IMR-90 (cell line): ENCODE measurements at regions not wholly inside any gene's neighbourhood (a gene's known extent, or its start where the extent isn't known, plus 50 kb on each side); places are given as distances from the start of the nearest gene placed in this dataset.

Experiments used
- BHLHE40 ChIP-seq: fragments of 150-350 bp; IDR thresholded peaks from 2 replicates; pipeline ENCODE4 v1.6.1; 2016; ENCODE audit warnings: mild to moderate bottlenecking, low read depth, low read length
- CTCF ChIP-seq: conservative IDR thresholded peaks from 2 replicates; pipeline ENCODE4 v1.5.1; 2012; ENCODE audit warnings: mild to moderate bottlenecking, low read depth, low read length, improper control_type of control experiment
- FOS ChIP-seq: fragments of 150-350 bp; IDR thresholded peaks from 2 replicates; pipeline ENCODE4 v1.6.1; 2016; ENCODE audit warnings: low read depth, low read length
- MAZ ChIP-seq: IDR thresholded peaks from 2 replicates; pipeline ENCODE4 v1.6.1; 2012; ENCODE audit warnings: low read depth, mild to moderate bottlenecking, low read length, improper control_type of control experiment, moderate library complexity, borderline replicate concordance
- POLR2A ChIP-seq: IDR thresholded peaks from 2 replicates; pipeline ENCODE4 v1.6.1; 2012; ENCODE audit warnings: mild to moderate bottlenecking, low read depth, low read length
- SMC3 ChIP-seq: fragments of 150-350 bp; IDR thresholded peaks from 2 replicates; pipeline ENCODE4 v1.6.1; 2016; ENCODE audit warnings: low read depth, mild to moderate bottlenecking, antibody characterized with exemption, low read length, moderate library complexity

DNA sequence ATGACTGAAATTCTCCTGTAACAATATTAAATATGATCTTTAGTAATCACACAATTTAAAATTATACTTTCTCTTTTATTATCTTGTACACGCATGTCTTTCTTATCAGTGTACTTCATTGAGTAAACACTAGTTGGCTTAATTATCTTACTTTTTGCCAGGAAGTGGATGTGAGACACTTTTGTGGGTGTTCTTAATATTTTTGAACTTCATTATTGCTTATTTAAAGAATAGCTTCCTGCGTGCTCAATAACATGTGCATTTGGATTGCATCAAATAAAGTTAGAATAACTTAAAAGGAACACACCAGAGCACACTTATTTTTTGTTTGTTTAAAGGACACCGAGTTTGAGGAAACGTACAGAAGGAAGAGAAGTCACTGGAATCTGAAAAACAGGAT lies 128.5 kb upstream of the VEGFC start:
- TF ChIP-seq MAZ (no peak), CTCF (no peak), POLR2A (no peak), SMC3 (no peak), FOS (no peak), BHLHE40 (no peak)
